Peyer's patch (tissue), 4 donors: ENCODE measurements at regions not wholly inside any gene's neighbourhood (a gene's known extent, or its start where the extent isn't known, plus 50 kb on each side); places are given as distances from the start of the nearest gene placed in this dataset.

Experiments
- POLR2A ChIP-seq, 2 donors: fragments of 450-650 bp; IDR thresholded peaks; one replicate each; pipeline ENCODE4 v1.5.1; 2017; ENCODE audit warnings: antibody characterized with exemption in 2 of 2, mild to moderate bottlenecking in 2 of 2, moderate library complexity in 2 of 2
- TF ChIP-seq, protein P1 (sequence below), 6 experiments: fragments of 450-650 bp in 4 of 6; fragments of 200-600 bp in 2 of 6; sonication (generic) in 1 of 6; IDR thresholded peaks; one replicate each; pipeline ENCODE4 v1.5.1; 2017 to 2019; ENCODE audit warnings: antibody characterized with exemption in 6 of 6, mild to moderate bottlenecking in 3 of 6, moderate library complexity in 1 of 6

DNA sequence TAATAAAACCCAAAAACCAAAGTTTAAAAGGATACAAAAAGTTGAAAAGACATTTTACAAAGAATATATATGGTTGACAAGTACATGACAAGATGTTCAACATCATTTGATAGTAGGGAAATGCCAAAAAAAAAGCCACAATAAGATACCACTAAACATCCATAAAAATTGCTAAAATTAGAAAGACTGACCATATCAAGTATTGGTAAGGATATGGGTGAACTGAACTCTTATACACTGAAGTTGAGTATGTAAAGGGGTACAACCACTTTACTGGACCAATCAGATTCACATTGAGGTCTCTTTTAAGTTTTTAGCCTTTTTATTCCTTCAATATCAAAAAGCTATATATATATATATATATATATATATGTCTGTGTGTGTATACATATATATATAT, 190.5 kb upstream of the P2RY1 start:
- TF ChIP-seq, protein P1, sequence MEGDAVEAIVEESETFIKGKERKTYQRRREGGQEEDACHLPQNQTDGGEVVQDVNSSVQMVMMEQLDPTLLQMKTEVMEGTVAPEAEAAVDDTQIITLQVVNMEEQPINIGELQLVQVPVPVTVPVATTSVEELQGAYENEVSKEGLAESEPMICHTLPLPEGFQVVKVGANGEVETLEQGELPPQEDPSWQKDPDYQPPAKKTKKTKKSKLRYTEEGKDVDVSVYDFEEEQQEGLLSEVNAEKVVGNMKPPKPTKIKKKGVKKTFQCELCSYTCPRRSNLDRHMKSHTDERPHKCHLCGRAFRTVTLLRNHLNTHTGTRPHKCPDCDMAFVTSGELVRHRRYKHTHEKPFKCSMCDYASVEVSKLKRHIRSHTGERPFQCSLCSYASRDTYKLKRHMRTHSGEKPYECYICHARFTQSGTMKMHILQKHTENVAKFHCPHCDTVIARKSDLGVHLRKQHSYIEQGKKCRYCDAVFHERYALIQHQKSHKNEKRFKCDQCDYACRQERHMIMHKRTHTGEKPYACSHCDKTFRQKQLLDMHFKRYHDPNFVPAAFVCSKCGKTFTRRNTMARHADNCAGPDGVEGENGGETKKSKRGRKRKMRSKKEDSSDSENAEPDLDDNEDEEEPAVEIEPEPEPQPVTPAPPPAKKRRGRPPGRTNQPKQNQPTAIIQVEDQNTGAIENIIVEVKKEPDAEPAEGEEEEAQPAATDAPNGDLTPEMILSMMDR (IDR thresholded peaks at IDR 0.05), result no peak
- TF ChIP-seq POLR2A (IDR thresholded peaks at IDR 0.05), result no peak
